Fibroblast of lung (primary cell): ENCODE measurements at regions not wholly inside any gene's neighbourhood (a gene's known extent, or its start where the extent isn't known, plus 50 kb on each side); places are given as distances from the start of the nearest gene placed in this dataset.

ENCODE experiments used
- EZH2 ChIP-seq: IDR thresholded peaks from 2 replicates; pipeline ENCODE4 v1.5.1; 2012; ENCODE audit warnings: low read length, control low read depth, mild to moderate bottlenecking; ENCODE audit errors: missing control alignments
- TF ChIP-seq, protein P1 (sequence below), 2 donors: IDR thresholded peaks in 1 of 2; conservative IDR thresholded peaks in 1 of 2; 1 replicate in 1 of 2; 2 replicates in 1 of 2; pipeline ENCODE4 v1.5.1; 2011 to 2012; ENCODE audit warnings: low read length in 2 of 2, control low read depth in 1 of 2, inconsistent platforms in 1 of 2, low read depth in 1 of 2, mild to moderate bottlenecking in 1 of 2

DNA sequence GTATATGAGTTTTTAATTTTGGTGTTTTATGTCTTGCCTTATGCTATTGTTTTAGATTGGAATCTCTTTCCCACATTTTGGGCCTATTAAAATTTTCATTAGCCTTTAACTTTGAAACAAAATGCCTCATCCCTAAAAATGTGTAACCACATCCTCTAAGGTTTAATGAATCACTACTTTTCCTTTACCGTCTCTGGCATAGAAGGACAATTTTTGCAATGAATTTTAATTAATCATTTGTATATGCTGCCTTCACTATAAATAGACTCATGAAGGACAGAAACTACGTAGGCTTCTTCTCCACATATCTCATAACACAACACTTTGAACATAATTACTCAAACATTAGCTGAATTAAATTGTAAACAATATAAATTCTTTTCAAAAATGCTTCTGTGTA lies 421.5 kb downstream of the NLGN4X start:
- no peak for TF ChIP-seq EZH2
- TF ChIP-seq, protein P1, sequence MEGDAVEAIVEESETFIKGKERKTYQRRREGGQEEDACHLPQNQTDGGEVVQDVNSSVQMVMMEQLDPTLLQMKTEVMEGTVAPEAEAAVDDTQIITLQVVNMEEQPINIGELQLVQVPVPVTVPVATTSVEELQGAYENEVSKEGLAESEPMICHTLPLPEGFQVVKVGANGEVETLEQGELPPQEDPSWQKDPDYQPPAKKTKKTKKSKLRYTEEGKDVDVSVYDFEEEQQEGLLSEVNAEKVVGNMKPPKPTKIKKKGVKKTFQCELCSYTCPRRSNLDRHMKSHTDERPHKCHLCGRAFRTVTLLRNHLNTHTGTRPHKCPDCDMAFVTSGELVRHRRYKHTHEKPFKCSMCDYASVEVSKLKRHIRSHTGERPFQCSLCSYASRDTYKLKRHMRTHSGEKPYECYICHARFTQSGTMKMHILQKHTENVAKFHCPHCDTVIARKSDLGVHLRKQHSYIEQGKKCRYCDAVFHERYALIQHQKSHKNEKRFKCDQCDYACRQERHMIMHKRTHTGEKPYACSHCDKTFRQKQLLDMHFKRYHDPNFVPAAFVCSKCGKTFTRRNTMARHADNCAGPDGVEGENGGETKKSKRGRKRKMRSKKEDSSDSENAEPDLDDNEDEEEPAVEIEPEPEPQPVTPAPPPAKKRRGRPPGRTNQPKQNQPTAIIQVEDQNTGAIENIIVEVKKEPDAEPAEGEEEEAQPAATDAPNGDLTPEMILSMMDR (conservative IDR thresholded peaks at IDR 0.05 in 1 of 2, IDR thresholded peaks at IDR 0.05 in 1 of 2; ENCODE audit: low read depth in 1 of 2, low read length in 2 of 2) = no peak
